Suprapubic skin (tissue), 3 donors: ENCODE measurements at regions not wholly inside any gene's neighbourhood (a gene's known extent, or its start where the extent isn't known, plus 50 kb on each side); places are given as distances from the start of the nearest gene placed in this dataset.

ENCODE experiments used
- CTCF ChIP-seq, 2 donors: fragments of 200-600 bp in 1 of 2; fragments of 450-650 bp in 1 of 2; sonication (generic) in 1 of 2; IDR thresholded peaks; one replicate each; pipeline ENCODE4 v1.5.1; 2016 to 2019; ENCODE audit warnings: antibody characterized with exemption in 2 of 2, mild to moderate bottlenecking in 1 of 2, moderate library complexity in 1 of 2
- POLR2A ChIP-seq, 2 donors: fragments of 450-650 bp; IDR thresholded peaks; one replicate each; pipeline ENCODE4 v1.6.1; 2017; ENCODE audit warnings: antibody characterized with exemption in 2 of 2, mild to moderate bottlenecking in 2 of 2, moderate library complexity in 2 of 2

- TF ChIP-seq CTCF (IDR thresholded peaks at IDR 0.05): no peak
- TF ChIP-seq POLR2A (IDR thresholded peaks at IDR 0.05): no peak
Measured at GRCh38 chr4:45957353-45957752, 166.5 kb downstream of the GABRG1 start.
